HCT116 (cell line): ENCODE measurements at regions not wholly inside any gene's neighbourhood (a gene's known extent, or its start where the extent isn't known, plus 50 kb on each side); places are given as distances from the start of the nearest gene placed in this dataset.

Source experiments
- CTCF ChIP-seq, 3 experiments: fragments of 200-600 bp in 1 of 3; sonication (generic) in 1 of 3; IDR thresholded peaks in 2 of 3; conservative IDR thresholded peaks in 1 of 3; 2 replicates each; pipeline ENCODE4 v1.5.1; 2012 to 2017; ENCODE audit warnings: low read depth in 2 of 3, low read length in 2 of 3, antibody characterized with exemption in 1 of 3, borderline replicate concordance in 1 of 3, control low read depth in 1 of 3, mild to moderate bottlenecking in 1 of 3, mixed read lengths in 1 of 3, mixed run types in 1 of 3, moderate library complexity in 1 of 3; ENCODE audit not compliant: insufficient read depth in 1 of 3
- POLR2AphosphoS5 ChIP-seq: IDR thresholded peaks from 2 replicates; pipeline ENCODE4 v1.6.1; 2011; ENCODE audit warnings: mild to moderate bottlenecking, low read depth, low read length, moderate library complexity
- SRF ChIP-seq: IDR thresholded peaks from 2 replicates; pipeline ENCODE4 v1.6.1; 2012; ENCODE audit warnings: low read depth

- TF ChIP-seq SRF (no peak), CTCF (IDR thresholded peaks at IDR 0.05 in 2 of 3, conservative IDR thresholded peaks at IDR 0.05 in 1 of 3; ENCODE audit: borderline replicate concordance in 1 of 3, insufficient read depth in 1 of 3, low read depth in 2 of 3, low read length in 2 of 3) (peak in 2 of 3 experiments; percentile 38; a peak in 3 of 6 replicates), POLR2AphosphoS5 (no peak)
Observed at GRCh38 chr21:39037807-39038405, 145.3 kb downstream of the PSMG1 start.
